ENCODE measurements at regions not wholly inside any gene's neighbourhood (a gene's known extent, or its start where the extent isn't known, plus 50 kb on each side); places are given as distances from the start of the nearest gene placed in this dataset.
A peak's percentile ranks its signal among the peaks of the same experiment; 100 is the strongest.

DNA sequence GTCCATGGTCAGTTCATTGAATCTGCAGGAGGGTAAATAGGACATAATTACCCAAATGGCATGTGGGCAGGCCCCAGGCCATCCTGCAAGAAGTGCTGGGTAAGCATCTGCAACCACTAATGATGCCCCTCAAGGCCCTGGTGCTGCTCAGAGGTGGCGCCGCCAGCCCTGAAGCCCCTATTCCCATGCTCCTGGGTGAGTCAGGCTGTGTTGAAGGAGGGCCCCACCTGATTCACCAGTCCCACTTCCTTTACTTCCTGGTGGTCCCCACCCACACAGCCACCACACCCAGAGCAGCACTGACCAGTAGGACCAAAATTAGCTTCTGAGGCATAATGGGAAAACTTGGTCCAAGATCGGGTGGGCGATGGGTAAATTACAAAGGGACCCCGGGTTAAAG, 120.4 kb upstream of the SPRY4 start:
- Mint-ChIP-seq H3K27ac (no peak overlapping the region), H3K9me3 (peaks cover 6% of the 10 kb centered on the region), H3K4me1 (ENCODE audit: low read depth) (peaks cover 12% of the 10 kb centered on the region), H3K27me3 (ENCODE audit: low read depth) (peaks cover 19% of the 10 kb centered on the region), H3K4me3 (no peak overlapping the region), H3K36me3 (ENCODE audit: low read depth) (peaks cover 3% of the 10 kb centered on the region)

DNA sequence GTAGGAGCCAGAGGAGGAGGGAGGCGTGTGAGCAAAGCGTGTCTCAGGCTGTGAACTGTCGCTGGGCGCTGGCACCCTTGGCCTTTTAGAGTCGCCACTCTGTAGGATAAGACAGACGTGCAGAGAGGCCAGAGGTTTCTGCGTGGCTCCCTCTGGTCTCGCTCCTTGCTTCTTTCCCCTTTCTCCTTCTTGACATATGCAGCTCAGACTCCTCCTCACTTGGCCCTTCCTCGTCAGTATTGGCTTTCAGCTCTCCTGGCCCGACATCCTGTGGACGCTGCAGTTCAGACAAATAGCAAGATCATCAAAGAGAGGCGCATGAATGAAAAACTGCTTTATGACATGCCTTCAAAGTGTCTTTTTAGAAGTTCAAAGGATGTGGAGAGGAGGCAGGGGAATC, 116.8 kb upstream of the SPRY4 start:
- Mint-ChIP-seq H3K27me3 (ENCODE audit: low read depth) (peaks cover 23% of the 10 kb centered on the region), H3K27ac (no peak overlapping the region), H3K4me1 (ENCODE audit: low read depth) (peaks cover 25% of the 10 kb centered on the region), H3K4me3 (no peak overlapping the region), H3K36me3 (ENCODE audit: low read depth) (no peaks in the 10 kb centered on the region), H3K9me3 (no peaks in the 10 kb centered on the region)

DNA sequence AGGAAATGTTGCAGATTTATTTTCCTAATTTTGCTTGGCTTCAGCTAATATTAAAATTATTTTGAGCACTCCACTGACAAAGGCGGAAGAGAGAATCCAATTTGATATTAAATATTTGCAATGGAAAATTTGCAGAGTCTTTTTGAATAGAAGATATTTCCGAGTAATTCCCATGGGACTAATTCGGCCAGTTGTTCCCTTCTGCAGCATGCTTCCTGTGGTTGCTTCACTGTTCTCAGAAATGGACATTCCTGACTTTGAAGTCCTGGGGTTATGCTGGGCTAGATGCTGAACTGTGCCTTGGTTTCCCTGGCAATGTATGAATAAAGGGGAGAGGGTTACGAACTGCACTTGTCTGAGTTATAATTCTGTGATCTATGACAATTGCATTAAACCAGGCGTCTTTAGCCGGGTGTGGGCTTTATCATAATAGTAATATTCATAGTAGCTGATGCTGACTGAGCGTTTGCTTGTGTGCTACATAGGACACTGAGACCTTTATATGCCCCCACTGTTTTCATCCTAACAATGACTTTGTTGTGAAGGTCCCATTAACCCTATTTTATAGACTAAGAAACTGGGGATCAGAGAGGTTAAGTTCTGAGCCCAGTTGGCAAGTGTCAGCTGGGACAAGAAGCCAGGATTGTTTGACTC, 114.5 kb upstream of the SPRY4 start:
- Mint-ChIP-seq H3K36me3 (ENCODE audit: low read depth) (no peaks in the 10 kb centered on the region), H3K4me1 (ENCODE audit: low read depth) (peaks cover 27% of the 10 kb centered on the region), H3K9me3 (no peaks in the 10 kb centered on the region), H3K27ac (no peak overlapping the region), H3K4me3 (no peak overlapping the region), H3K27me3 (ENCODE audit: low read depth) (peaks cover 23% of the 10 kb centered on the region)

DNA sequence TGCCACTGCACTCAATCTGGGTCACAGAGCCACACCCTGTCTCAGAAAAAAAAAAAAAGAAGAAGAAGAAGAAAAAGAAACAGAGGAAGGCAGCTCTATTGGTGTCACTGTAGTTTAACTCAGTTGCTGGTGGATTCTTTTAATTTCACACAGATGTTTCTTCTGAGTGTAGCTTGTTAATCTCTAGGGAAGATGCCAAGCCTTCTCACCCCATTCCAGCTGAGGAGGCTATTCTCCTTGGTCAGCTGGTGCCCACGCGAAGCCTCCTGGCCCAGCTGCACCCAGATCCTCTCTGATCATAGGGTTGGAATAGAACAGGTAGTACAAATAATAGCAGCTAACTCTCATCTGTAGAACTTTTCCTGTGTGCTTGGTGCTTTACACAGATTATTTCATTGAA, 113.8 kb upstream of the SPRY4 start:
- Mint-ChIP-seq H3K4me3 (no peak overlapping the region), H3K36me3 (ENCODE audit: low read depth) (no peaks in the 10 kb centered on the region), H3K9me3 (no peaks in the 10 kb centered on the region), H3K27me3 (ENCODE audit: low read depth) (peaks cover 23% of the 10 kb centered on the region), H3K27ac (no peak overlapping the region), H3K4me1 (ENCODE audit: low read depth) (peaks cover 32% of the 10 kb centered on the region)

DNA sequence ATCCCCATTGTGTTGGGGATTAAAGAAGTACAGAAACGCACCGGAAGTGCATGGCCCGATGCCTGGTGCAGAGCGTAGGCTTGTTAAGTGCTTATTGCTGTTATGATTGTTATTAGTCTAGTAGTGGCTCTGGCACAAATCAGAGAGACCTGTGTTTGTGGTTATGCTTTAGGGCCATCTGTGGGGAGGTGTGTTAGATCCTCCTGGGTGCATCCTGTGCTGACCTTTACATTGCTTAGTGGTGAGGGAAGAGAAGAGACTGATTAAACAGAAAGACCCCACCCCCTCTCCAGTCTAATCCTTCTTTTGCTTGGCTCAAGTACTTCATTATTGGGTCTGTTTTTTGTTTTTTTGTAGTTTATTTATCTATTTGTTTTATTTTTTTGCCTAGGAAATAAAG, 112.7 kb upstream of the SPRY4 start:
- H3K27ac Mint-ChIP-seq: no peak overlapping the region

DNA sequence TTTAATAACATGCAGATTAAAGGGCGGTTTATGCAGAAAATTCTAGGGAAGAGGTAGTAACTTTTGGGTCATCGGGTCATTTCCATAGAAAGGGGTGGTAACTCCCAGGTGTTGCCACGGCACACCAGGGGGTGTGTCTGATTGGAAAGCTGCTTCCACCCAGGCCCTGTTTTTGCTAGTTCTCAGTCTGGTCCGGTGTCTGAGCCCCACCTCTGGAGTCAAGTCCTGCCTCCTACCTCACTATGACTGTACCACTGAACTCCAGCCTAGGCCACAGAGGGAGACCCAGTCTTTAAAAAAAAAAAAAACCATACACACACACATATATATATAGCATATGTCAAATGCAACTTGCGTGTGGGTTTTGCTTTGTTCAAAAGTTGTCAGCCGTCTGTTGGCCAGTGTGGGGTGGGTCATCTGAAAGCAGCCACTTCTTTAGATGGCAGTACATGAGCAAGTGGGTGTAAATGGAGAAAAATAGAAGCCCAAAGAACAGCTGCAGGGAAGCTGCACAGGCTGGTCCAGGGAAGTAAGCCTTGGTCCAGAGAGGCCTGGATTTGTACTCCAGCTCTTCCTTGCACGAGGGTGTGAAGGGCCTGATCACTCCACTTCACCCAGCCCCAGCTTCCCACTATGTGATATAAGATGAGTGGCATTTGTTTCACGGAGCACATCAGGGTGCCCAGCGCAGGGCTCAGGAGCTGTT, 110.7 kb upstream of the SPRY4 start:
- Mint-ChIP-seq H3K4me1 (ENCODE audit: low read depth) (peaks cover 46% of the 10 kb centered on the region), H3K36me3 (ENCODE audit: low read depth) (peaks cover 4% of the 10 kb centered on the region), H3K9me3 (no peaks in the 10 kb centered on the region), H3K27me3 (ENCODE audit: low read depth) (peaks cover 8% of the 10 kb centered on the region), H3K27ac (no peak overlapping the region), H3K4me3 (no peak overlapping the region)

More for the DNA sequence above, 112.7 kb upstream of the SPRY4 start:
- Mint-ChIP-seq H3K27me3 (ENCODE audit: low read depth) (peaks cover 23% of the 10 kb centered on the region), H3K4me3 (no peak overlapping the region), H3K9me3 (no peaks in the 10 kb centered on the region), H3K36me3 (ENCODE audit: low read depth) (no peaks in the 10 kb centered on the region), H3K4me1 (ENCODE audit: low read depth) (peaks cover 42% of the 10 kb centered on the region)

DNA sequence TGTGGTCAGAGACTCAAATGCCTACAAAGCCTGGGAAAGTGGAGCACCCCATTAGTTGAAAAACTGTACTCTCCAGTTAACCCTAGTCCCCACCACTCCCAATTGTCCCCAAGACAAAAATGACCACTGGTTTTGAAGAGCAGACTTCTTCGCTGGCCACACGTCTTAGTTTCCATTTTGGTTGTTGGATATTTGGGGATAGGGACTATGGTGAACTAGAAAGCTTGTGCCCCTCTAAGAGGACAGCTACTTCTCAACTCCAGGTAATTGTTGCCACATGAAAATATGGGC, 109.4 kb upstream of the SPRY4 start:
- peaks cover 46% of the 10 kb centered on the region for H3K4me1 Mint-ChIP-seq (ENCODE audit: low read depth)
- peaks cover 7% of the 10 kb centered on the region for H3K27me3 Mint-ChIP-seq (ENCODE audit: low read depth)
- H3K4me3 Mint-ChIP-seq: no peak overlapping the region
- peaks cover 4% of the 10 kb centered on the region for H3K36me3 Mint-ChIP-seq (ENCODE audit: low read depth)
- H3K9me3 Mint-ChIP-seq: no peaks in the 10 kb centered on the region
- H3K27ac Mint-ChIP-seq: no peak overlapping the region

DNA sequence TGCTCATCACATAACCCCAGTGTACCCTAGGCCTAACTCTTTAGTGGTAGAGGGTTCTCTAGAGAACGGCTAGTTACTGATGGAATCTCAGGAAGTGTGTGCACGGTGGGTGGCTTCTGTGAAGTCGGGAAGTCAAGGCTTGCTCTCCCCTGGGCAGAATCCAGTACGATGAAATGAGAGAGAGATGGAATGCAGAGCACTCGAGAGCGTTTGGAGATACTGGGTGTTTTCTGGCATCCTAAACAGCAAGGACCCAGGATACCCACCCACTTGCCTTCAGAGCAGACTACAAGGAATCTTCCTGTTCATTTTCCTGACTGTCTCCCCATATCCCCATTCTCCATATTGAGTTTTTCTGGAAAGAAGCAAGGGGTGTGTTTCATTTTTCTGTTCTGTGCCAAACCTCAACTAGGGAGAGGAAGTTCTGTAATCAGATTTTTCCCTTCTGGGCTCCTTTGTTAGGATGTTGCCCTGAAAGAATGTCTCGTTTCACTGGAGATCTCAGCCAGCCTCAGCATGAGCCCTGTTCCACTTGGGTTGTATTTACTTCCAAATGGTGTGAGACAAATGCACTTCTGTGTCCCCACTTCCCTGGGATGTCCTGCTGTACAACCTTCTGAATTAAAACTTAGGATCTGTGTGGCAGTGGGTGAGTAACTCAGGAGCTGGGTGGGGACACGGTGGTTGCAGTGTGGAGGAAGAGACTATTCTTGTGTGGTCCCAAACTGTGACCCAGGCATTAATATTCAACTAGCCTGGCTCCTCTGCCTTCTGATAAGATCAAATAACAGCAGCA, 108.9 kb upstream of the SPRY4 start:
- Mint-ChIP-seq H3K4me1 (ENCODE audit: low read depth) (peaks cover 45% of the 10 kb centered on the region), H3K9me3 (no peaks in the 10 kb centered on the region), H3K27ac (no peak overlapping the region), H3K27me3 (ENCODE audit: low read depth) (peaks cover 3% of the 10 kb centered on the region), H3K36me3 (ENCODE audit: low read depth) (peaks cover 4% of the 10 kb centered on the region), H3K4me3 (peak overlapping the region; percentile 33)

DNA sequence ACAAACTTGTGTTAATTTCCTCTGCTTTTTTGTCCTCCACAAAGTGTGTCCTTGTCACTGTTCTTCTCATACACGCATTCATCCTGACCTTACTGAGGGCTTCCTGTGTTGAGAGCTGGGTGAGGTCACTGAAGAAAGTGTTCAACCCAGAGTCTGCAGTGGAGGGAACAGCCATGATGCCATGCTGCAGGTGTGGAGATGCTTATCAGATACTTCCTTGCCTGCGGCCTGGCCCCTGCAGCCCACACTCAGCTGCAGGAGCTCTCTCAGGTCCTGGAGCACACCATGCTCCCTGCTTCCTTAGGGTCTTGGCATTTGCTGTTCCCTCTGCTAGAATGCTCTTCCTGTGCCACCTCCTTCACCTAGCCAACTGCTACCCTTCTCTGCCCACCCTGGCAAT, 108.1 kb upstream of the SPRY4 start:
- peak overlapping the region; percentile 33 for H3K4me3 Mint-ChIP-seq
- peaks cover 42% of the 10 kb centered on the region for H3K4me1 Mint-ChIP-seq (ENCODE audit: low read depth)
- no peaks in the 10 kb centered on the region for H3K27me3 Mint-ChIP-seq (ENCODE audit: low read depth)
- H3K9me3 Mint-ChIP-seq: no peaks in the 10 kb centered on the region
- H3K36me3 Mint-ChIP-seq (ENCODE audit: low read depth): peaks cover 4% of the 10 kb centered on the region
- H3K27ac Mint-ChIP-seq: peak overlapping the region; percentile 76

DNA sequence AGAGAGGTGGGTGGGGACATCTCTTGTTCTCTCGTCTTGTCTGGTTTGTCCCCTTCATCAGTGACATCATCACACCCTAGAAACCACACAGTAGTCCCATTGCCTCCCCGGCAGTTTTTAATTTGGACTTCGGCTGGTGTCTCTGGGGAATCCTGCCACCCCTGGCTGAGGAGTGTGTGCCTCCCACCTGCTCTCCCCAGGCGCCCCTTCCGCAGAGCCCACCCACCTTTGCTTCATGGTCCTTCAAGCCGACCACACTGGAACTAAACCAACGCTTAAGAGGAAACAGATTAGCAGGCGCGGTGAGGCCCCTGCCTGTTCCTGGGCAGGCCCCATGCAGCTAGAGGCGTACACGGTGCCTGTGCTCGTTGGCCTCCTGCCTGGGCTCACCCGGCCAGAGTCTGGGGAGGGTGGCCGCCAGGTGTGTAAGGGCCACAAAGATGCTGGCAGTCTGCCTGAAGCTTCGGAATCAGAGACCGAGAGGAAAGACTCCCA, 107.6 kb upstream of the SPRY4 start:
- H3K4me1 Mint-ChIP-seq (ENCODE audit: low read depth): peaks cover 39% of the 10 kb centered on the region
- H3K9me3 Mint-ChIP-seq: no peaks in the 10 kb centered on the region
- peaks cover 4% of the 10 kb centered on the region for H3K36me3 Mint-ChIP-seq (ENCODE audit: low read depth)
- peak overlapping the region; percentile 76 for H3K27ac Mint-ChIP-seq
- peak overlapping the region; percentile 52 for H3K4me3 Mint-ChIP-seq
- H3K27me3 Mint-ChIP-seq (ENCODE audit: low read depth): no peaks in the 10 kb centered on the region

DNA sequence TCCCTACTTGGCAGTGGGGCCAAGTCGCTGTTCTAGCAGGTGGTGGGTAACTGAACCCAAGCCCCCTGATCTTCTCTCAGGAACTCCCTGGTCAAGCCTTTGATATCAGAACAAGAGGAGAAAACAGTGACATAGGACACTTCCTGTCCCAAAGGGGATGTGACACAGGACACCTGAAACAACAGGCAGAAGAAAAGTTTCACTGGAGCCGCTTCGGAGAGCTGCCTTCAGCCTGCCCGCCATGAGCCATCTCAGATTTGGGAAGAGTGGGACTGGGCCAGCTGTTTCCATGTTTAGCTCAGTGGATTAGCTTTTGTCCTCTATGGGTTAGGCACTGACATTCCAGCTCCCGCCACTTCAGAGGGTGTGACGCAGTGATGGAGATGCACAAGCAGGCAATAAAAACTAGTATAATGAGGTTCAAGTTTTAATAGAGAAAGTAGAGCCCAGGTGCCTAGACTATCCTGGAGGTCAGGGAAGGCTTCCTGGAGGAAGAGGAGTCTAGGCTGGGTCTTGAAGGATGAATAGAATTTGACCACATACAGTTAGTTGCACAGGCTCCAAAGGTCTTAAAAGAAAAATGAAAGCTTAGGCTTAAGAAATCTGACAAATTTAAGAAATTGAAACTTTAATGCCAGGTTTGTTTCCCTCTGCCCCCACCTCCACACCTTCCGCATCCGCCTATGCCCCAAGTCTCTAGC, 104.1 kb upstream of the SPRY4 start:
- Mint-ChIP-seq H3K36me3 (ENCODE audit: low read depth) (peaks cover 4% of the 10 kb centered on the region), H3K4me3 (no peak overlapping the region), H3K9me3 (peaks cover 3% of the 10 kb centered on the region), H3K27me3 (ENCODE audit: low read depth) (no peaks in the 10 kb centered on the region), H3K4me1 (ENCODE audit: low read depth) (peaks cover 45% of the 10 kb centered on the region), H3K27ac (no peak overlapping the region)

DNA sequence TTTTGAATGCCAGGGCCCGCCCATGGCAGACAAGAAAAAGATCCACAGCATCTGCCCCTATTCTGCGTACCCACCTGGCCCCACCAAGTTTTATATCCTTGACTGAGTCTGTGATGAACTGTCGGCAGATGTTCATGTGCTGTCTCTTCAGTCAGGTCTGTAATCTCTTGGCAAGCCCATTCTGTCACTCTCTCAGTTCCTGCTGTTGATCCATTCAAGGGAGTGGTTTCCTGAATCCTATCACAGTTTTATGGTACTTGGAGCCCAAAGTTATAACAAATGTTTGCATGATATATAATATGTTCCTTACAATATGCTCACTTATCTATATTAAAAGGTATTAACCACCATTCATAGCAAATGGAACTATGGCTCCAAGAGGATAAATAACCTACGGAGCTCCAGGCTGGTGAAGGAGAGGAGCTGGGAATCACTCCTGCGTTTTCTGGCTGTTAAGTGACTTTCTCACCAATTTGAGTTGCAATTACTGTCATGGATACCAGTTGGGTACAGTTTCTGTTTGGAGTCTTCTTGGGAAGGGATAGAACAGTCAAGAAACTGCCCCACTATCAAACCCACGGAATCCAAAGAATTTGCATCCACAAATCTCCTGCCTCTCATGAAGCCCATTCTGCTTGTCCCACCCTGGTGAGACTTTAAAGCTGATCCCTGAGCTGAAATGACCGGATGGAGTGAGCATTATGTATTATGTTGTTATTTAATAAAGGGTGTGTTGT, 103.4 kb upstream of the SPRY4 start:
- Mint-ChIP-seq H3K27me3 (ENCODE audit: low read depth) (no peaks in the 10 kb centered on the region), H3K4me1 (ENCODE audit: low read depth) (peaks cover 37% of the 10 kb centered on the region)

DNA sequence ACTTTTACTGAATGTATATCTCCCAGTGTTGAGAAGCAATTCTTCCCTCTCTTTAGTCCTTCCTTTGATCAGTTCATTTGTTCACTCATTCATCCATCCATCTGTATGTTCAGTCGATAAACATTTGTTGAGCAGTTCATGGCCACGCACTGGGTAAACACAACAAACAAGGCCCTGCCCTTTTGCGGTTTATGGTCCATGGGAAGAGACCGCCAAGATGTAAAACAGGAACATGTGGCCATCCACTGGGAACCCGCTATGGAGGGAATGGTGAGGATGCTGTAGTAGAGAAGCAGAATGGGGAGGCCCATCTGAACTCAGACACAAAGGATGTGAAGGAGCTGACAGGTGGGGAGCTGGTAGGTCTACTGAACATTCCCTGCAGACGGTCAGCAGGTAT, 102.7 kb upstream of the SPRY4 start:
- H3K9me3 Mint-ChIP-seq: peaks cover 3% of the 10 kb centered on the region
- peaks cover 4% of the 10 kb centered on the region for H3K36me3 Mint-ChIP-seq (ENCODE audit: low read depth)
- H3K27ac Mint-ChIP-seq: no peak overlapping the region
- H3K4me3 Mint-ChIP-seq: no peak overlapping the region
- peaks cover 31% of the 10 kb centered on the region for H3K4me1 Mint-ChIP-seq (ENCODE audit: low read depth)
- H3K27me3 Mint-ChIP-seq (ENCODE audit: low read depth): no peaks in the 10 kb centered on the region

More for the DNA sequence above, 103.4 kb upstream of the SPRY4 start:
- Mint-ChIP-seq H3K4me3 (no peak overlapping the region), H3K27ac (no peak overlapping the region), H3K36me3 (ENCODE audit: low read depth) (peaks cover 4% of the 10 kb centered on the region), H3K9me3 (peaks cover 3% of the 10 kb centered on the region)

DNA sequence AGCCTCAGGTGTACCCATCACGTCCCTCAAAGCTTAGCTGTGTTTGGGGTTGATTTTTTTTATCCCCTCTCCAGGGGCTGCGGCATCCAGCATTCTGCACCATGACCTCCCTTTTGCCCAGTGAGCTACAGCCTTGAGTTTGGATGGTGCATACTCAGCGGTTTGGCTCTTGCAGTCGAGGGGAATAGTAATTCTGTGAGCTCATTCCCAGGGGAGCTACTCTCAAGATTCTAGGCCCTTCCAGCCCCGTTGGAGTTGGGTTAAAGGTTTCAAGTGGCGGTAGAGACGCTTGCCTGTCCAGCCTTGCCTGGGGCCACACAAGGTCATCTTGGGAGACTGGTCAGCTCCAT, 102.2 kb upstream of the SPRY4 start:
- Mint-ChIP-seq H3K27ac (no peak overlapping the region), H3K27me3 (ENCODE audit: low read depth) (no peaks in the 10 kb centered on the region), H3K9me3 (peaks cover 3% of the 10 kb centered on the region), H3K36me3 (ENCODE audit: low read depth) (peaks cover 2% of the 10 kb centered on the region), H3K4me1 (ENCODE audit: low read depth) (peaks cover 25% of the 10 kb centered on the region), H3K4me3 (no peak overlapping the region)

All from T-helper 1 cell treated with Interleukin-12 subunit alpha and Interleukin-12 subunit beta and Interleukin-4 antibody, amounts not matched to agents 30 μg/mL and 1 μg/mL, for 36 hours (primary cell).